ENCODE measurements at regions not wholly inside any gene's neighbourhood (a gene's known extent, or its start where the extent isn't known, plus 50 kb on each side); places are given as distances from the start of the nearest gene placed in this dataset.
A peak's percentile ranks its signal among the peaks of the same experiment; 100 is the strongest.

DNA sequence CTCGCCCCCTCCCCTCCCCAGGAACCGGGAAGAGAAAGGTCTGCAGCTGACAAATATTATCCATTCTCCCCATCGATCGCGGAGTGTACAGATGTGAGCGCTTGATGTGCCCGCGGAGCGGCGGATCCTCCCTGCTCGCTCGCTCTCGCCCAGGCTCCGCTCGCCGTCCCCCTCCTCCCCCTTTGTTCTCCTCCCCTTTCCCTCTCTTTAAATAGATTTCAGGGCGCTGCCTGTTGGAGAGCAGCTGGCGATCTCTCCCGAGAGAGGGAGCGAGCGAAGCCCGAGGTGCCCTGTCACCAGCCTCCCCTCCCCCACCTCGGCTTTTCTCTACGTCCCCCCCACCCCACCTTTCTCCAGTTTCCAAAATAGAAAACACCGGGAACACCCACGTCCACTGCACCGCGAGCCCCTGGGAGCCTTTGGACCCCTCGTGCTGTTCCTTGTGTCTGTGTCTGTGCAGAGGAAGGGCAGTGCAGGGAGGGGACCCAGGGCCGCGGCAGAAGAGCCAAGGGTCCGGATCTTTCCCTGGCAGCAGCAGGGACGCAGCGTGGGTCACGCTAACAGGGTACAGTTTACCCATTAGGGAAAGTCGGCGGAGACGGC lies 56.6 kb upstream of the BCOR start:
- no peak for TF ChIP-seq CTCF (conservative IDR thresholded peaks at IDR 0.05; ENCODE audit: control insufficient read depth, insufficient read depth, low read depth, low read length)
- peak overlapping the region; percentile 22 for H3K4me3 ChIP-seq (ENCODE audit: control insufficient read depth, low read depth, low read length)
- no peak for DNase-seq (ENCODE audit: low read depth)

- no peak for DNase-seq (ENCODE audit: low read depth)
- TF ChIP-seq CTCF (conservative IDR thresholded peaks at IDR 0.05; ENCODE audit: control insufficient read depth, insufficient read depth, low read depth, low read length) = no peak
- peak overlapping the region; percentile 27 for H3K4me3 ChIP-seq (ENCODE audit: control insufficient read depth, low read depth, low read length)
Observed at GRCh38 chrX:40153345-40154249, 55.8 kb upstream of the BCOR start.

DNA sequence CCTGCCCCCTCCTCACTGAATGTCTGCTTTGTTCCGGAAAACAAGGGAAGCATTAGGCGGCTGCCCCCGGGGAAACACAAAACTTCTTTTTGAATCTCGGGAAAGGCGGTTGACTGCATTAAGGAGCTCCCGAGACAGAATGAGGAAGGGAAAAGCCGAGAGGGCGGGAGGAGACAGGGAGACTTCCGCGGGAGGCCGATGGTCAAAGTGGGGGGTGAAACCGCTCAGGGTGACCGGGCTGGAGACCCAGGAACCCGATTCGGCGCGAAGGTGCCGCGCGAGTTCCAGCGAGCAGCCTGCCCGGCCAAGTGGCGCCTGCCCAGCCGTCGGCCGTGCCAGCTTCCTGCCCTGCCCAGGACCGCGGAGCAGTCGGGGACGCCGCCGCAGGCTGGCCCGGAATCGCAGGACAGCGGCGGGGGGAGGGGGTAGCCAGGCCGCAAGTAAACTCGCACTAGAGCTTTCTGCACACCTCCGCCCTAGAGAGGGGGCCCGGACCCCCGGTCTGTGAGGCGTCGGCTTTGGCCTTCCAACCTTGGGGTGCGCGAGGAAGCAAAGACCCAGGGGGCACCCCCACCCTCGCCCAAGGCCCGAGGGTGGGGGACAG lies 55.1 kb upstream of the BCOR start:
- no peak for TF ChIP-seq CTCF (conservative IDR thresholded peaks at IDR 0.05; ENCODE audit: control insufficient read depth, insufficient read depth, low read depth, low read length)

GRCh38 chrX:40152173-40152711 lies 54.5 kb upstream of the BCOR start:
- H3K4me3 ChIP-seq (ENCODE audit: control insufficient read depth, low read depth, low read length) = no peak overlapping the region
- no peak for DNase-seq (ENCODE audit: low read depth)
- TF ChIP-seq CTCF (conservative IDR thresholded peaks at IDR 0.05; ENCODE audit: control insufficient read depth, insufficient read depth, low read depth, low read length) = no peak

More for the DNA sequence above, 55.1 kb upstream of the BCOR start:
- no peak for DNase-seq (ENCODE audit: low read depth)
- H3K4me3 ChIP-seq (ENCODE audit: control insufficient read depth, low read depth, low read length) = peak overlapping the region; percentile 27

- no peak for TF ChIP-seq CTCF (conservative IDR thresholded peaks at IDR 0.05; ENCODE audit: control insufficient read depth, insufficient read depth, low read depth, low read length)
- DNase-seq (ENCODE audit: low read depth) = no peak
Observed at GRCh38 chrX:40151211-40152172, 53.7 kb upstream of the BCOR start.

DNA sequence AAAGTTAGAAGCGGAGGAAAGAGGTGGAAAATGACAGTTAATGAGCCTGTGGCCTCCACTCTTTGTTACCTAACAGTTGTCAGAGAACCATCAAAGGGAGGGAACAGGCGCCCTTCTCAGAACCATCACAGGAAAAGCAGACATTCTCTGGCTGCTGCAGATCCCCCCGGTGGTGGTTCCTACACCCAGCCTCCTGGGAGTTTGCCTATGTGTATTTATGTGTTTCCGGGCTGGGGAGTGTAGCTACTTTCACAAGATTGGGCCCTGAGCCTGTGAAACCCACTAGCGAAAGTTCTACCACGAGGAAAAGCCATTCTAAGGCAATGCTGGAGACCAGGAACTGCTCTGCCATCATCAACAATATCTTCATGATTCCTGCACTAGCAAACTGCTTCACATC lies 52.7 kb upstream of the BCOR start:
- H3K4me3 ChIP-seq (ENCODE audit: control insufficient read depth, low read depth, low read length) = no peak overlapping the region
- TF ChIP-seq CTCF (conservative IDR thresholded peaks at IDR 0.05; ENCODE audit: control insufficient read depth, insufficient read depth, low read depth, low read length) = no peak
- no peak for DNase-seq (ENCODE audit: low read depth)

More at GRCh38 chrX:40151211-40152172, 53.7 kb upstream of the BCOR start:
- no peak overlapping the region for H3K4me3 ChIP-seq (ENCODE audit: control insufficient read depth, low read depth, low read length)

Measured in fibroblast of mammary gland (primary cell).